ENCODE measurements at regions not wholly inside any gene's neighbourhood (a gene's known extent, or its start where the extent isn't known, plus 50 kb on each side); places are given as distances from the start of the nearest gene placed in this dataset.
A peak's percentile ranks its signal among the peaks of the same experiment; 100 is the strongest.

DNA sequence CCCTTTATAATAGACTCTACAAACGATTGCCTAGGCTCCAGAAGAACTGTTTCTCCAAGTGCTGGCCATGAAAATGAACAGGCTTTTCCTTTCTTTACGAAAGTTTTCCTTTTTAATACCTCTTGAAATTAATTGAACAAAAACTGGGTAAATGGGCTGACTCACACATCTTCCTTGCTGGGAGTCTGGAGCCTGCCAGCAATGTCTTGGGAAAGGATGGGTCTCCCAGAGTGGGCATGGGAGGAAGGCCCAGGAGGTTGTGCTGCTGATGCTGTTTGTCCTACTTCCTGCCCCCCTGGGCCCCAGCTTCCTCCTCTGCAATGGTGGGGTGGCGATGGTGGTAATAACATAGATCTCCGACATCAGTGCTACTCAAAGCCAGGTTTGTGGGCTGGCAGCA is 174.1 kb downstream of the RPS24 start:
- TF ChIP-seq EP300 (IDR thresholded peaks at IDR 0.05) (no peak), POLR2A (IDR thresholded peaks at IDR 0.05) (no peak), POLR2AphosphoS5 (IDR thresholded peaks at IDR 0.05) (no peak)
- TF ChIP-seq, protein P1, sequence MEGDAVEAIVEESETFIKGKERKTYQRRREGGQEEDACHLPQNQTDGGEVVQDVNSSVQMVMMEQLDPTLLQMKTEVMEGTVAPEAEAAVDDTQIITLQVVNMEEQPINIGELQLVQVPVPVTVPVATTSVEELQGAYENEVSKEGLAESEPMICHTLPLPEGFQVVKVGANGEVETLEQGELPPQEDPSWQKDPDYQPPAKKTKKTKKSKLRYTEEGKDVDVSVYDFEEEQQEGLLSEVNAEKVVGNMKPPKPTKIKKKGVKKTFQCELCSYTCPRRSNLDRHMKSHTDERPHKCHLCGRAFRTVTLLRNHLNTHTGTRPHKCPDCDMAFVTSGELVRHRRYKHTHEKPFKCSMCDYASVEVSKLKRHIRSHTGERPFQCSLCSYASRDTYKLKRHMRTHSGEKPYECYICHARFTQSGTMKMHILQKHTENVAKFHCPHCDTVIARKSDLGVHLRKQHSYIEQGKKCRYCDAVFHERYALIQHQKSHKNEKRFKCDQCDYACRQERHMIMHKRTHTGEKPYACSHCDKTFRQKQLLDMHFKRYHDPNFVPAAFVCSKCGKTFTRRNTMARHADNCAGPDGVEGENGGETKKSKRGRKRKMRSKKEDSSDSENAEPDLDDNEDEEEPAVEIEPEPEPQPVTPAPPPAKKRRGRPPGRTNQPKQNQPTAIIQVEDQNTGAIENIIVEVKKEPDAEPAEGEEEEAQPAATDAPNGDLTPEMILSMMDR (IDR thresholded peaks at IDR 0.05), result no peak
- Histone ChIP-seq H3K9me3 (no peaks in the 10 kb centered on the region), H3K36me3 (no peaks in the 10 kb centered on the region), H3K27me3 (no peaks in the 10 kb centered on the region), H3K4me3 (no peak overlapping the region), H3K27ac (no peak overlapping the region), H3K4me1 (no peaks in the 10 kb centered on the region)
- 80% methylated on average over 4 of the region's 4 CpGs for WGBS
- DNase-seq (ENCODE audit: low spot score in 2 of 2), result no peak

DNA sequence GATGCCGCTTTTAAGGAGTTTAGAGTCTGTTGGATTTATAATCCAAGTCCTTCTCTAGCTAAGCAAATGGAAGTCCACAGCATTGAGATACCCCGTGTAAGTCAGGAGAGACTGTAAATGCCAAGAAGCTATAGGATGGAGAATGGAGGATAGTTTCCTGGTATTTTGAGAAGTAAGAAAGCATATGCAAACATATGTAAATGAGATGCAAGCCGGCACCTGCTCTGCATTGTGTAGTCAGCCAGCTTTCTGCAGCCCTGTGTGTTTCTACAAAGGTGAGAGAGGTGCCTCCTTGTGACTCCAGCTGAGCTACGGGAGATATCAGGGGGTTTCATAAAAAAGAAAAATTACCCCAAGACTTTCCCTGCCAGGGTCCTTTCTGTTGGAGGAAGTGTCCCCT is 176.3 kb downstream of the RPS24 start:
- 90% methylated on average over 4 of the region's 4 CpGs for WGBS

DNA sequence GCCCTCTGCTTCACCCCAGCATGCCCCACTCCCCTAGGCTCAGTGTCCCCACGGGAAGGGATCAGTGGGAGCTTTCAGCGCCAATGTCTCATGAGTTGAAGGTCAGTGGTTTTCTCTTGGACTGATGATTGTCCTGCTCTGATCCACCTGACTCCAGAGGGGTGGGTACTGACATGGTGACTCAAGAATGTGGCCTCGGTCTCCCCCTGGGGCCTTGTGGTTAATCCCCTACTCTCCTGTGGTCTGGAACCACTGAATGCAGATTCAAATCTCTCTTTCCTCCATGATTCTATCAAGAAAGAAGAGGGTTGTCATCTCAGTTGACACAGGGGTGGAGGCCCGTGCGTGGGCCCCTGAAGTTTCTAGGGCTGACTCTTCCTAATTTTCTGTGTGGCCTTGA is 176.9 kb downstream of the RPS24 start:
- no peaks in the 10 kb centered on the region for H3K27me3 ChIP-seq
- no peak overlapping the region for H3K4me3 ChIP-seq
- no peak overlapping the region for H3K27ac ChIP-seq
- TF ChIP-seq, protein P1 (IDR thresholded peaks at IDR 0.05), result no peak
- TF ChIP-seq POLR2AphosphoS5 (IDR thresholded peaks at IDR 0.05) (no peak), EP300 (IDR thresholded peaks at IDR 0.05) (no peak), POLR2A (IDR thresholded peaks at IDR 0.05) (no peak)
- DNase-seq (ENCODE audit: low spot score in 2 of 2), result no peak
- WGBS, result 94% methylated on average over 5 of the region's 5 CpGs
- no peaks in the 10 kb centered on the region for H3K36me3 ChIP-seq
- peaks cover 6% of the 10 kb centered on the region for H3K4me1 ChIP-seq
- H3K9me3 ChIP-seq, result no peaks in the 10 kb centered on the region

More for the DNA sequence above, 176.3 kb downstream of the RPS24 start:
- Histone ChIP-seq H3K9me3 (no peaks in the 10 kb centered on the region), H3K36me3 (no peaks in the 10 kb centered on the region), H3K27ac (no peak overlapping the region), H3K27me3 (no peaks in the 10 kb centered on the region), H3K4me1 (peaks cover under 1% of the 10 kb centered on the region), H3K4me3 (no peak overlapping the region)
- no peak for DNase-seq (ENCODE audit: low spot score in 2 of 2)
- TF ChIP-seq, protein P1 (IDR thresholded peaks at IDR 0.05), result no peak
- no peak for TF ChIP-seq POLR2AphosphoS5 (IDR thresholded peaks at IDR 0.05)
- TF ChIP-seq POLR2A (IDR thresholded peaks at IDR 0.05), result no peak
- TF ChIP-seq EP300 (IDR thresholded peaks at IDR 0.05), result no peak

DNA sequence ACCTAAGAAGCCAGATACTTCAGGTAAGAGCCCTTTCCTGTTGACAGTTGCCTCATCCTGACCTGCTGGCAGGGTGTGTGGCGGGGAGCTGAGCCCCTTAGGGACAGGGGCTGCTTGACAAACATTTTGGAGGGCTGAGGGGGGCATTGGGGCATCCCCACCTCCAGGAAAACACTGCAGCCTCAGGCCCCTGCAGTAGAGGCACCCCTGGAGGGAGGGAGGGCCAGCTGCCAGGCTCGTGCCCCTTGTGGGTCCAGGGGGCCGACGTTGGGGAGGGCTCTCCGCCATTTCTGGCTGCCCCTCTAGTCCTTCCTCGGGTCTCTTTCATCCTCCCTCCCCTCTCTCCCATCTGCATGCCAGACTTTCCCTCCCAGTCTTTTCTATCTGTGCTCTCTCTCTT is 177.3 kb downstream of the RPS24 start:
- H3K4me3 ChIP-seq, result no peak overlapping the region
- H3K27me3 ChIP-seq, result peaks cover 2% of the 10 kb centered on the region
- WGBS, result 82% methylated on average over 6 of the region's 6 CpGs
- H3K9me3 ChIP-seq, result no peaks in the 10 kb centered on the region
- H3K27ac ChIP-seq, result no peak overlapping the region
- peaks cover 11% of the 10 kb centered on the region for H3K4me1 ChIP-seq
- no peak for TF ChIP-seq POLR2AphosphoS5 (IDR thresholded peaks at IDR 0.05)
- DNase-seq (ENCODE audit: low spot score in 2 of 2), result no peak
- no peaks in the 10 kb centered on the region for H3K36me3 ChIP-seq

DNA sequence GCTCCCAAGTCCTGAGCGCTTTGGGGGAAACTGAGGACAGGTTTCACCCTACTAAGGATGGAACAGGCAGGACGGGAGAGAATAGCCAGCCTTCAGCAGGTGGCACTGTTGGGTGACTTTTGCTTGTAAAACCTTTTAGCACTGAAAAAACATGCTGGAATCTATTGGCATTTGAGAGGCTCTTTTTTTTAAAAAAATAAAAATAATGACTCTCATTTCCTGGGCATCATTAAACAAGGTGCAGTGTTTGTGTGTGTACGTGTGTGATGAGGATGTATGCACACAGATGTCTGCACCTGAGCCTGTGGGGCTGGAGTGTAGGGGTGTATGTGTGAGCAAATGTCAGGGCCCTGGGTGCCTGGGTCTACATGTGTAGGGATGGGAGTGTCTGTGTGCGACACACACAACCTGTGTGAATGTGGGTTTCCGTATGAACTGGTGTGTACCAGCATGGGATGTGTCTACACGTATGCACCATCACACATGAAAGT is 177.9 kb downstream of the RPS24 start:
- WGBS, result 70% methylated on average over 6 of the region's 6 CpGs
- DNase-seq (ENCODE audit: low spot score in 2 of 2), result no peak
- H3K4me3 ChIP-seq, result no peak overlapping the region
- peaks cover 3% of the 10 kb centered on the region for H3K27me3 ChIP-seq
- no peaks in the 10 kb centered on the region for H3K9me3 ChIP-seq
- H3K27ac ChIP-seq, result no peak overlapping the region
- H3K36me3 ChIP-seq, result no peaks in the 10 kb centered on the region
- TF ChIP-seq, protein P1 (IDR thresholded peaks at IDR 0.05), result peak in 1 of 2 donors; percentile 17
- no peak for TF ChIP-seq EP300 (IDR thresholded peaks at IDR 0.05)
- peaks cover 14% of the 10 kb centered on the region for H3K4me1 ChIP-seq

Measured in suprapubic skin (tissue), 4 donors.